H1 (cell line): ENCODE measurements at regions not wholly inside any gene's neighbourhood (a gene's known extent, or its start where the extent isn't known, plus 50 kb on each side); places are given as distances from the start of the nearest gene placed in this dataset.

Source experiments
- CTCF ChIA-PET: fragments of 300-600 bp; sonication (Branson Sonifier 250); formaldehyde crosslinking; loops from one replicate; lab custom pipeline; 2021; ENCODE audit not compliant: partially characterized antibody; lab: Charles Lee
- POLR2A ChIA-PET: fragments of 300-600 bp; sonication (Branson Sonifier 250); formaldehyde crosslinking; loops from one replicate; lab custom pipeline; 2021; ENCODE audit warnings: inconsistent platforms; ENCODE audit not compliant: partially characterized antibody; lab: Charles Lee
- DNase-seq, 2 experiments: peaks; one replicate each; pipeline versions ENCODE4 v3.0.0 to v3.0.0-alpha.2; 2010 to 2022; ENCODE audit warnings: low spot score in 2 of 2, low read depth in 1 of 2, mixed read lengths in 1 of 2
- FAIRE-seq: peaks from 2 replicates; lab custom pipeline; 2011; peaks lifted over from hg19 to GRCh38; lab: Jason Lieb, UNC
- H2AFZ ChIP-seq: 2 replicates; pipeline ENCODE4 v1.8.1; 2012; ENCODE audit warnings: low read length, inconsistent platforms
- H2AK5ac ChIP-seq: 2 replicates; pipeline ENCODE4 v1.6.1; 2013; ENCODE audit warnings: low read depth, low read length
- H2BK120ac ChIP-seq: replicated peaks from 2 replicates; pipeline ENCODE3; 2013; ENCODE audit warnings: low read depth, low read length, inconsistent platforms
- H2BK12ac ChIP-seq: 2 replicates; pipeline ENCODE4 v1.6.1; 2013; ENCODE audit warnings: low read depth, low read length
- H2BK15ac ChIP-seq: 2 replicates; pipeline ENCODE4 v1.6.1; 2013; ENCODE audit warnings: low read length
- H2BK20ac ChIP-seq: 2 replicates; pipeline ENCODE4 v1.6.1; 2013; ENCODE audit warnings: low read length
- H2BK5ac ChIP-seq: 2 replicates; pipeline ENCODE4 v1.6.1; 2013; ENCODE audit warnings: low read depth, low read length
- H3K14ac ChIP-seq: 2 replicates; pipeline ENCODE4 v1.6.1; 2013; ENCODE audit warnings: inconsistent platforms; ENCODE audit not compliant: insufficient read length
- H3K18ac ChIP-seq: 2 replicates; pipeline ENCODE4 v1.6.1; 2013; ENCODE audit warnings: low read length; ENCODE audit errors: extremely low read depth
- H3K23ac ChIP-seq: 2 replicates; pipeline ENCODE4 v1.6.1; 2013; ENCODE audit warnings: inconsistent platforms; ENCODE audit not compliant: insufficient read length
- H3K23me2 ChIP-seq: 2 replicates; pipeline ENCODE4 v1.6.1; 2013; ENCODE audit warnings: low read depth, low read length
- H3K27ac ChIP-seq: 2 replicates; pipeline ENCODE4 v1.6.1; 2011; ENCODE audit warnings: low read depth, low read length, inconsistent platforms
- H3K27me3 ChIP-seq, 4 experiments: replicated peaks in 1 of 4; 1 replicate in 1 of 4; 2 replicates in 3 of 4; pipeline versions ENCODE4 v1.6.1 to v1.8.1; 2011 to 2013; ENCODE audit warnings: low read length in 3 of 4, mild to moderate bottlenecking in 3 of 4, inconsistent platforms in 2 of 4, mixed read lengths in 2 of 4, moderate library complexity in 1 of 4; ENCODE audit not compliant: control insufficient read depth in 3 of 4, insufficient read depth in 3 of 4; ENCODE audit errors: extremely low read depth in 1 of 4
- H3K36me3 ChIP-seq, 4 experiments: 2 replicates each; pipeline versions ENCODE4 v1.6.1 to v1.8.1; 2011 to 2013; ENCODE audit warnings: mild to moderate bottlenecking in 4 of 4, low read length in 3 of 4, moderate library complexity in 2 of 4, control low read depth in 1 of 4, inconsistent platforms in 1 of 4; ENCODE audit not compliant: insufficient read depth in 4 of 4, control insufficient read depth in 2 of 4
- H3K4ac ChIP-seq: replicated peaks from 2 replicates; pipeline ENCODE3; 2013; ENCODE audit warnings: low read length, low read depth, mixed read lengths, inconsistent platforms; ENCODE audit not compliant: insufficient read length
- H3K4me1 ChIP-seq, 4 experiments: replicated peaks in 1 of 4; 1 replicate in 1 of 4; 2 replicates in 3 of 4; pipeline versions ENCODE4 v1.6.1 to v1.8.1; 2011 to 2013; ENCODE audit warnings: low read length in 3 of 4, inconsistent platforms in 2 of 4, mixed read lengths in 1 of 4; ENCODE audit not compliant: insufficient read depth in 4 of 4, control insufficient read depth in 3 of 4
- H3K4me2 ChIP-seq, 2 experiments: 2 replicates each; pipeline versions ENCODE4 v1.6.1 to v1.8.1; 2011 to 2013; ENCODE audit warnings: low read depth in 2 of 2, low read length in 2 of 2, control low read depth in 1 of 2, inconsistent platforms in 1 of 2, mild to moderate bottlenecking in 1 of 2; ENCODE audit not compliant: insufficient read depth in 1 of 2
- H3K4me3 ChIP-seq, 4 experiments: fragments of 200-600, 300-600 bp in 1 of 4; sonication (generic), shearing (Covaris generic), sonication (Bioruptor Twin) in 1 of 4; 2 replicates each; pipeline versions ENCODE4 v1.5.1 to v1.8.1; 2011 to 2016; ENCODE audit warnings: low read length in 4 of 4, low read depth in 3 of 4, control low read depth in 2 of 4, inconsistent platforms in 2 of 4, mild to moderate bottlenecking in 2 of 4, mixed read lengths in 1 of 4, moderate library complexity in 1 of 4; ENCODE audit not compliant: insufficient read depth in 2 of 4; ENCODE audit errors: extremely low read depth in 1 of 4
- H3K56ac ChIP-seq: replicated peaks from 2 replicates; pipeline ENCODE3; 2013; ENCODE audit warnings: low read depth, mild to moderate bottlenecking, mixed read lengths, low read length, inconsistent platforms; ENCODE audit not compliant: insufficient read length
- H3K79me1 ChIP-seq: 2 replicates; pipeline ENCODE4 v1.6.1; 2013; ENCODE audit warnings: low read depth, low read length, control low read depth
- H3K79me2 ChIP-seq, 2 experiments: 2 replicates each; pipeline versions ENCODE4 v1.6.1 to v1.8.1; 2012 to 2013; ENCODE audit warnings: low read length in 2 of 2, mild to moderate bottlenecking in 2 of 2, inconsistent platforms in 1 of 2; ENCODE audit not compliant: insufficient read depth in 2 of 2, control insufficient read depth in 1 of 2
- H3K9ac ChIP-seq, 4 experiments: replicated peaks in 1 of 4; 1 replicate in 1 of 4; 2 replicates in 3 of 4; pipeline versions ENCODE4 v1.6.1 to v1.8.1; 2011 to 2013; ENCODE audit warnings: low read depth in 3 of 4, low read length in 3 of 4, control low read depth in 2 of 4, mild to moderate bottlenecking in 2 of 4, moderate library complexity in 2 of 4, inconsistent platforms in 1 of 4; ENCODE audit errors: extremely low read depth in 1 of 4
- H3K9me3 ChIP-seq, 2 experiments: 2 replicates each; pipeline versions ENCODE4 v1.6.1 to v1.8.1; 2012 to 2013; ENCODE audit warnings: mild to moderate bottlenecking in 2 of 2, moderate library complexity in 2 of 2, control low read depth in 1 of 2, inconsistent platforms in 1 of 2, low read depth in 1 of 2, low read length in 1 of 2, mixed read lengths in 1 of 2; ENCODE audit not compliant: insufficient read depth in 2 of 2
- H4K20me1 ChIP-seq, 2 experiments: replicated peaks in 1 of 2; 2 replicates each; pipeline versions ENCODE3 to v1.8.1; 2011 to 2013; ENCODE audit warnings: inconsistent platforms in 2 of 2, low read length in 2 of 2, mild to moderate bottlenecking in 1 of 2; ENCODE audit not compliant: insufficient read depth in 2 of 2, control insufficient read depth in 1 of 2
- H4K5ac ChIP-seq: 2 replicates; pipeline ENCODE4 v1.6.1; 2013; ENCODE audit warnings: low read length, low read depth, mixed read lengths, inconsistent platforms; ENCODE audit not compliant: insufficient read length
- H4K8ac ChIP-seq: 2 replicates; pipeline ENCODE4 v1.8.0; 2013; ENCODE audit warnings: mild to moderate bottlenecking, moderate library complexity, low read length, inconsistent platforms; ENCODE audit not compliant: insufficient read depth; ENCODE audit errors: extremely low read depth
- H4K91ac ChIP-seq: replicated peaks from 2 replicates; pipeline ENCODE3; 2013; ENCODE audit warnings: low read length, mixed read lengths, inconsistent platforms; ENCODE audit not compliant: insufficient read length
- BRCA1 ChIP-seq: IDR thresholded peaks from 2 replicates; pipeline ENCODE4 v1.6.1; 2012; ENCODE audit warnings: low read depth, low read length, improper control_type of control experiment
- CTBP2 ChIP-seq: IDR thresholded peaks from 2 replicates; pipeline ENCODE4 v1.7.0; 2011; ENCODE audit warnings: borderline replicate concordance, mild to moderate bottlenecking, moderate library complexity, mixed read lengths, low read length; ENCODE audit not compliant: insufficient read depth, insufficient read length
- EZH2 ChIP-seq: fragments of 200-600 bp; sonication (generic); IDR thresholded peaks from 2 replicates; pipeline ENCODE4 v1.7.1; 2012; ENCODE audit warnings: low read depth, mild to moderate bottlenecking, moderate library complexity, low read length, inconsistent platforms; ENCODE audit not compliant: severe bottlenecking
- POU5F1 ChIP-seq: IDR thresholded peaks from 2 replicates; pipeline ENCODE4 v1.6.1; 2011; ENCODE audit warnings: low read depth, mild to moderate bottlenecking, low read length, moderate library complexity
- SRF ChIP-seq: IDR thresholded peaks from 2 replicates; pipeline ENCODE4 v1.6.1; 2011; ENCODE audit warnings: mild to moderate bottlenecking, low read depth, low read length, moderate library complexity
- USF2 ChIP-seq: IDR thresholded peaks from 2 replicates; pipeline ENCODE4 v1.6.1; 2011; ENCODE audit warnings: low read length, improper control_type of control experiment
- YY1 ChIP-seq: IDR thresholded peaks from 2 replicates; pipeline ENCODE4 v1.6.1; 2011; ENCODE audit warnings: low read depth, mild to moderate bottlenecking, low read length
- WGBS, 2 experiments: shearing (Covaris generic) in 1 of 2; methylation state at CpG; one replicate each; pipeline versions ENCODE4 v1.1.6 to v1.1.7; 2013 to 2015; ENCODE audit warnings: low lambda C conversion rate in 2 of 2, mixed read lengths in 2 of 2, inconsistent platforms in 1 of 2, low coverage in 1 of 2, missing lambda C conversion rate in 1 of 2; ENCODE audit not compliant: insufficient replicate concordance in 2 of 2, insufficient coverage in 1 of 2, insufficient read length in 1 of 2; ENCODE audit errors: extremely low coverage in 1 of 2, missing lambda C conversion rate in 1 of 2; 5-methylcytosine and 5-hydroxymethylcytosine counted together

DNA sequence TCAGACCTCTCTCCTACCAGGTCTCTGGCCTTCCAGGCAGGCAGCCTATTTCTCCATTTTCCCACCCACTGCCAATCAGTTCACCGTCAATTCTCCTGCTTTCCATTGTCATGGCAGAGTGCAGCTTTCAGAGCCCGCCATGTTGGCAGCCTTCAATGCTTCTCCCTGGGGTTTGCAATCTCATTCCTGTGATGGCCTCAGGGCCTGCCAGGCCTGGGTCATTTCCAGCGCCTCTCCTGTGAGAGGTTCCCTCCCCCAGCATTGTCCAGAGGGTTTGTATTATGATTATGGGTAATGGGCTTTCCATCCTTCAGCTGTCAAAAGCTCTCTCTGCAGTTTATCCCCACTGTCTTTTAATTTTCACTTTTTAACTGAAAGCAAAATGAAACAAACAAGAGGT, 716.6 kb upstream of the CDH8 start:
- no peak overlapping the region for H2BK120ac ChIP-seq
- peak; percentile 5; the same call in 1 of the 2 replicates for TF ChIP-seq YY1
- no peak for TF ChIP-seq POU5F1
- TF ChIP-seq USF2: no peak
- TF ChIP-seq BRCA1: no peak
- TF ChIP-seq CTBP2: no peak
- TF ChIP-seq SRF: no peak
- TF ChIP-seq EZH2: no peak
- TF ChIP-seq, all 59 proteins: peak for 1
- H4K5ac ChIP-seq: no peak overlapping the region
- no peak overlapping the region for H3K14ac ChIP-seq
- H3K4me2 ChIP-seq: no peak overlapping the region
- DNase-seq (no peak), FAIRE-seq (no peak)
- POLR2A ChIA-PET: no interaction called here
- H4K20me1 ChIP-seq: no peaks in the 10 kb centered on the region
- no peaks in the 10 kb centered on the region for H3K79me2 ChIP-seq
- no peak overlapping the region for H2BK5ac ChIP-seq
- H2BK12ac ChIP-seq: no peak overlapping the region
- no peak overlapping the region for H3K18ac ChIP-seq
- no peak overlapping the region for H3K56ac ChIP-seq
- no peak overlapping the region for H3K4ac ChIP-seq
- no peaks in the 10 kb centered on the region; the same call in 1 of the 2 replicates for H3K79me1 ChIP-seq
- no peak overlapping the region for H4K91ac ChIP-seq
- H3K23ac ChIP-seq: no peak overlapping the region
- H2AK5ac ChIP-seq: no peak overlapping the region
- no peaks in the 10 kb centered on the region for H3K23me2 ChIP-seq
- WGBS, 2 experiments: 93% methylated on average over 3 of the region's 3 CpGs; no CpG with 5 or more reads in 1 of the 2 experiments
- CTCF ChIA-PET: interaction anchor here (1.1 to 1.9 kb wide), 2 partner anchors 14 to 42 kb away, joined by 3 to 7 read pairs; no protein-coding TSS in a partner anchor
- no peaks in the 10 kb centered on the region for H3K27me3 ChIP-seq
- H2AFZ ChIP-seq: no peak overlapping the region
- H3K9me3 ChIP-seq: no peaks in the 10 kb centered on the region
- H3K4me3 ChIP-seq: no peak overlapping the region
- no peaks in the 10 kb centered on the region for H3K4me1 ChIP-seq
- no peak overlapping the region for H3K27ac ChIP-seq
- no peak overlapping the region for H3K9ac ChIP-seq
- H2BK15ac ChIP-seq: no peak overlapping the region
- H4K8ac ChIP-seq: no peak overlapping the region
- no peak overlapping the region for H2BK20ac ChIP-seq
- no peaks in the 10 kb centered on the region for H3K36me3 ChIP-seq
